NCI-H460 (cell line): ENCODE measurements at regions not wholly inside any gene's neighbourhood (a gene's known extent, or its start where the extent isn't known, plus 50 kb on each side); places are given as distances from the start of the nearest gene placed in this dataset.

Source experiments
- DNase-seq: peaks from one replicate; pipeline ENCODE4 v3.0.0-alpha.2; 2016; ENCODE audit warnings: low read depth; ENCODE audit errors: extremely low read depth

- DNase-seq = no peak
Observed at GRCh38 chr6:101202867-101203374, 190.6 kb upstream of the GRIK2 start.

GRCh38 chr6:101203664-101204063 lies 189.8 kb upstream of the GRIK2 start:
- DNase-seq = no peak

- DNase-seq = no peak
Observed at GRCh38 chr6:101208152-101208551, 185.4 kb upstream of the GRIK2 start.

- DNase-seq = no peak
Observed at GRCh38 chr6:101212640-101213039, 180.9 kb upstream of the GRIK2 start.

GRCh38 chr6:101222007-101222406 lies 171.5 kb upstream of the GRIK2 start:
- DNase-seq = no peak

- DNase-seq = no peak
Observed at GRCh38 chr6:101224751-101225150, 168.8 kb upstream of the GRIK2 start.

- DNase-seq = no peak
Observed at GRCh38 chr6:101226677-101227135, 166.8 kb upstream of the GRIK2 start.

- DNase-seq = no peak
Observed at GRCh38 chr6:101230866-101231265, 162.6 kb upstream of the GRIK2 start.

- no peak for DNase-seq
Observed at GRCh38 chr6:101231606-101232235, 161.8 kb upstream of the GRIK2 start.

- no peak for DNase-seq
Observed at GRCh38 chr6:101232961-101233360, 160.5 kb upstream of the GRIK2 start.

GRCh38 chr6:101236709-101237108 lies 156.8 kb upstream of the GRIK2 start:
- no peak for DNase-seq

GRCh38 chr6:101241442-101241841 lies 152.1 kb upstream of the GRIK2 start:
- no peak for DNase-seq

- no peak for DNase-seq
Observed at GRCh38 chr6:101249470-101249869, 144.0 kb upstream of the GRIK2 start.

GRCh38 chr6:101257163-101257562 lies 136.3 kb upstream of the GRIK2 start:
- no peak for DNase-seq

- no peak for DNase-seq
Observed at GRCh38 chr6:101259505-101259904, 134.0 kb upstream of the GRIK2 start.

GRCh38 chr6:101263596-101263995 lies 129.9 kb upstream of the GRIK2 start:
- DNase-seq = no peak

GRCh38 chr6:101266063-101266462 lies 127.4 kb upstream of the GRIK2 start:
- no peak for DNase-seq

- no peak for DNase-seq
Observed at GRCh38 chr6:101268541-101268940, 125.0 kb upstream of the GRIK2 start.

GRCh38 chr6:101275251-101275650 lies 118.3 kb upstream of the GRIK2 start:
- DNase-seq = no peak

GRCh38 chr6:101276066-101276465 lies 117.4 kb upstream of the GRIK2 start:
- DNase-seq = no peak

- no peak for DNase-seq
Observed at GRCh38 chr6:101279410-101279809, 114.1 kb upstream of the GRIK2 start.

- DNase-seq = no peak
Observed at GRCh38 chr6:101281266-101281665, 112.2 kb upstream of the GRIK2 start.

- no peak for DNase-seq
Observed at GRCh38 chr6:101284131-101284530, 109.4 kb upstream of the GRIK2 start.
